Stimulated activated CD8-positive, alpha-beta memory T cell treated with anti-CD3 and anti-CD28 coated beads, Interleukin-12 subunit alpha, Interleukin-12 subunit beta, amount 100 ng/mL, for 24 hours (primary cell): ENCODE measurements at regions not wholly inside any gene's neighbourhood (a gene's known extent, or its start where the extent isn't known, plus 50 kb on each side); places are given as distances from the start of the nearest gene placed in this dataset.
"Not testable (repeated sequence)": the region's sequence is repeated elsewhere in the genome, so short reads cannot be mapped to it uniquely, and the experiment has no call there.

ENCODE experiments used
- DNase-seq: peaks from one replicate; pipeline ENCODE4 v3.0.0-alpha.2; 2020; ENCODE audit errors: extremely low read depth

GRCh38 chr2:16221461-16222010 is 281.2 kb downstream of the MYCN start:
- no peak for DNase-seq

GRCh38 chr2:16219292-16219975 is 279.1 kb downstream of the MYCN start:
- DNase-seq: no peak

GRCh38 chr2:16218625-16219024 is 278.3 kb downstream of the MYCN start:
- no peak for DNase-seq

- no peak for DNase-seq
Observed at GRCh38 chr2:16218161-16218560, 277.8 kb downstream of the MYCN start.

GRCh38 chr2:16217741-16218140 is 277.4 kb downstream of the MYCN start:
- DNase-seq: not testable (repeated sequence)

- DNase-seq: no peak
Observed at GRCh38 chr2:16217291-16217690, 276.9 kb downstream of the MYCN start.

GRCh38 chr2:16216558-16216945 is 276.2 kb downstream of the MYCN start:
- no peak for DNase-seq

- no peak for DNase-seq
Observed at GRCh38 chr2:16215902-16216557, 275.7 kb downstream of the MYCN start.

- DNase-seq: no peak
Observed at GRCh38 chr2:16214861-16215260, 274.5 kb downstream of the MYCN start.

GRCh38 chr2:16214391-16214790 is 274.0 kb downstream of the MYCN start:
- no peak for DNase-seq

GRCh38 chr2:16212321-16212720 is 272.0 kb downstream of the MYCN start:
- DNase-seq: no peak

- no peak for DNase-seq
Observed at GRCh38 chr2:16211341-16211740, 271.0 kb downstream of the MYCN start.

- DNase-seq: no peak
Observed at GRCh38 chr2:16210841-16211240, 270.5 kb downstream of the MYCN start.

GRCh38 chr2:16209799-16210198 is 269.4 kb downstream of the MYCN start:
- no peak for DNase-seq

GRCh38 chr2:16208921-16209320 is 268.6 kb downstream of the MYCN start:
- DNase-seq: no peak

- DNase-seq: no peak
Observed at GRCh38 chr2:16208241-16208797, 268.0 kb downstream of the MYCN start.

- DNase-seq: no peak
Observed at GRCh38 chr2:16207611-16208010, 267.3 kb downstream of the MYCN start.

GRCh38 chr2:16207151-16207550 is 266.8 kb downstream of the MYCN start:
- no peak for DNase-seq

- DNase-seq: no peak
Observed at GRCh38 chr2:16206191-16206944, 266.0 kb downstream of the MYCN start.

GRCh38 chr2:16205631-16206030 is 265.3 kb downstream of the MYCN start:
- DNase-seq: no peak

GRCh38 chr2:16204886-16205620 is 264.7 kb downstream of the MYCN start:
- DNase-seq: no peak

GRCh38 chr2:16204251-16204650 is 263.9 kb downstream of the MYCN start:
- DNase-seq: no peak
